ENCODE measurements at regions not wholly inside any gene's neighbourhood (a gene's known extent, or its start where the extent isn't known, plus 50 kb on each side); places are given as distances from the start of the nearest gene placed in this dataset.

- no peak for ATAC-seq
- TF ChIP-seq PATZ1 (CRISPR knock-in tag; IDR thresholded peaks at IDR 0.05; ENCODE audit: borderline replicate concordance) (no peak), ZFP3 (CRISPR knock-in tag; IDR thresholded peaks at IDR 0.05) (no peak), BACH2 (CRISPR knock-in tag; IDR thresholded peaks at IDR 0.05; ENCODE audit: borderline replicate concordance) (no peak), CSDC2 (CRISPR knock-in tag; IDR thresholded peaks at IDR 0.05) (no peak)
Measured at GRCh38 chr5:12896086-12896485, 991.8 kb upstream of the CTNND2 start.

- no peak for TF ChIP-seq ZNF70 (CRISPR knock-in tag; IDR thresholded peaks at IDR 0.05)
- no peak for TF ChIP-seq OSR1 (CRISPR knock-in tag; IDR thresholded peaks at IDR 0.05)
- TF ChIP-seq CSRNP3 (CRISPR knock-in tag; IDR thresholded peaks at IDR 0.05), result no peak
- TF ChIP-seq PPARA (CRISPR knock-in tag; IDR thresholded peaks at IDR 0.05; ENCODE audit: borderline replicate concordance), result no peak
- TF ChIP-seq TOX (CRISPR knock-in tag; IDR thresholded peaks at IDR 0.05; ENCODE audit: borderline replicate concordance), result no peak
- no peak for ATAC-seq
Measured at GRCh38 chr5:12885018-12885417, 980.8 kb upstream of the CTNND2 start.

GRCh38 chr5:12883395-12883794, 979.1 kb upstream of the CTNND2 start:
- no peak for ATAC-seq
- no peak for TF ChIP-seq PATZ1 (CRISPR knock-in tag; IDR thresholded peaks at IDR 0.05; ENCODE audit: borderline replicate concordance)
- no peak for TF ChIP-seq OSR1 (CRISPR knock-in tag; IDR thresholded peaks at IDR 0.05)
- TF ChIP-seq ZFP3 (CRISPR knock-in tag; IDR thresholded peaks at IDR 0.05), result no peak
- TF ChIP-seq RARB (CRISPR knock-in tag; IDR thresholded peaks at IDR 0.05), result no peak
- no peak for TF ChIP-seq TCF4 (CRISPR knock-in tag; IDR thresholded peaks at IDR 0.05; ENCODE audit: borderline replicate concordance)

- no peak for ATAC-seq
- TF ChIP-seq ZNF8 (CRISPR knock-in tag; IDR thresholded peaks at IDR 0.05) (no peak), ISL1 (CRISPR knock-in tag; IDR thresholded peaks at IDR 0.05) (no peak), POU6F1 (CRISPR knock-in tag; IDR thresholded peaks at IDR 0.05; ENCODE audit: borderline replicate concordance, low read depth) (no peak), ZNF565 (CRISPR knock-in tag; conservative IDR thresholded peaks at IDR 0.05; ENCODE audit: low read depth) (no peak), CSDC2 (CRISPR knock-in tag; IDR thresholded peaks at IDR 0.05) (no peak), ZFP3 (CRISPR knock-in tag; IDR thresholded peaks at IDR 0.05) (no peak)
Measured at GRCh38 chr5:12876541-12877298, 972.5 kb upstream of the CTNND2 start.

GRCh38 chr5:12870872-12871539, 966.8 kb upstream of the CTNND2 start:
- ATAC-seq, result no peak
- TF ChIP-seq PPARA (CRISPR knock-in tag; IDR thresholded peaks at IDR 0.05; ENCODE audit: borderline replicate concordance) (no peak), CSRNP3 (CRISPR knock-in tag; IDR thresholded peaks at IDR 0.05) (no peak), TSHZ2 (CRISPR knock-in tag; IDR thresholded peaks at IDR 0.05) (no peak), TCF4 (CRISPR knock-in tag; IDR thresholded peaks at IDR 0.05; ENCODE audit: borderline replicate concordance) (no peak), ZFP30 (CRISPR knock-in tag; IDR thresholded peaks at IDR 0.05) (no peak), ZC3H10 (CRISPR knock-in tag; IDR thresholded peaks at IDR 0.05) (no peak), CREB5 (CRISPR knock-in tag; IDR thresholded peaks at IDR 0.05; ENCODE audit: low read depth) (no peak), ISL1 (CRISPR knock-in tag; IDR thresholded peaks at IDR 0.05) (no peak), CSDC2 (CRISPR knock-in tag; IDR thresholded peaks at IDR 0.05) (no peak), OSR1 (CRISPR knock-in tag; IDR thresholded peaks at IDR 0.05) (no peak), SNAI2 (CRISPR knock-in tag; IDR thresholded peaks at IDR 0.05) (no peak)

All from SK-N-SH treated with all-trans-retinoic acid at 6 μM for 48 hours (cell line).